ENCODE measurements at regions not wholly inside any gene's neighbourhood (a gene's known extent, or its start where the extent isn't known, plus 50 kb on each side); places are given as distances from the start of the nearest gene placed in this dataset.

- TF ChIP-seq RAD21 (IDR thresholded peaks at IDR 0.05; ENCODE audit: low read depth) (no peak), EP300 (IDR thresholded peaks at IDR 0.05; ENCODE audit: borderline replicate concordance) (no peak), MAX (IDR thresholded peaks at IDR 0.05) (no peak), CEBPB (IDR thresholded peaks at IDR 0.05) (no peak), REST (IDR thresholded peaks at IDR 0.05; ENCODE audit: low read depth) (no peak), NFIC (IDR thresholded peaks at IDR 0.05) (no peak), TEAD4 (IDR thresholded peaks at IDR 0.05) (no peak), CREB1 (IDR thresholded peaks at IDR 0.05; ENCODE audit: low read depth) (no peak)
These were observed 399.0 kb upstream of the TPM1 start for GRCh38 chr15:62643572-62643971.
